ENCODE measurements at regions not wholly inside any gene's neighbourhood (a gene's known extent, or its start where the extent isn't known, plus 50 kb on each side); places are given as distances from the start of the nearest gene placed in this dataset.

GRCh38 chr3:31265646-31266428, 266.9 kb upstream of the STT3B start:
- no peaks in the 10 kb centered on the region; a peak in 1 of 5 replicates for H3K27me3 ChIP-seq (ENCODE audit: control insufficient read depth in 1 of 2, insufficient read depth in 2 of 2, low read length in 2 of 2)
- POLR2A ChIA-PET = no interaction called here
- in situ Hi-C loops (cut with HindIII; ENCODE audit: extremely low pct_ligation_motif_present, low pct_unique_long_range_greater_than_20kb) (no loop called here), intact Hi-C loops (cut with micrococcal nuclease; ENCODE audit: unreplicated experiment) (no loop called here)
- no peak overlapping the region for H3K4me3 ChIP-seq (replicated peaks in 1 of 3; ENCODE audit: insufficient read depth in 1 of 3, low read depth in 2 of 3, low read length in 3 of 3)
- 96% methylated on average over 5 of the region's 5 CpGs for WGBS (ENCODE audit: low lambda C conversion rate)
- no peaks in the 10 kb centered on the region for H4K20me1 ChIP-seq (ENCODE audit: insufficient read depth, low read length)
- no peak for ATAC-seq
- no peak overlapping the region for H2AFZ ChIP-seq (ENCODE audit: low read length)
- no TSS peak for BruUV-seq (replicated peaks)
- H3K79me2 ChIP-seq (ENCODE audit: insufficient read depth, low read length) = no peaks in the 10 kb centered on the region
- H3K4me1 ChIP-seq (ENCODE audit: insufficient read depth, low read length) = peaks cover 16% of the 10 kb centered on the region
- CTCF ChIA-PET (ENCODE audit: low intra/inter-chr PET ratio, low total read pairs) = no interaction called here
- no peaks in the 10 kb centered on the region for H3K36me3 ChIP-seq (replicated peaks in 1 of 2; ENCODE audit: control insufficient read depth in 1 of 2, insufficient read depth in 2 of 2, low read length in 2 of 2)
- H3K9ac ChIP-seq (ENCODE audit: insufficient read depth, low read depth, low read length) = no peak overlapping the region
- no peak for DNase-seq (ENCODE audit: low spot score)
- H3K4me2 ChIP-seq (ENCODE audit: low read depth, low read length) = no peak overlapping the region
- FAIRE-seq = no peak
- TF ChIP-seq ZNF788 (CRISPR knock-in tag; IDR thresholded peaks at IDR 0.05; ENCODE audit: borderline replicate concordance) = no peak
- H3K27ac ChIP-seq (ENCODE audit: extremely low read length, insufficient read depth, low read length) = no peak overlapping the region
- H3K9me3 ChIP-seq (ENCODE audit: low read length) = no peaks in the 10 kb centered on the region

GRCh38 chr3:31268868-31269267, 263.9 kb upstream of the STT3B start:
- Histone ChIP-seq H3K9me3 (ENCODE audit: low read length) (no peaks in the 10 kb centered on the region), H4K20me1 (ENCODE audit: insufficient read depth, low read length) (no peaks in the 10 kb centered on the region), H3K4me3 (replicated peaks in 1 of 3; ENCODE audit: insufficient read depth in 1 of 3, low read depth in 2 of 3, low read length in 3 of 3) (no peak overlapping the region), H3K36me3 (replicated peaks in 1 of 2; ENCODE audit: control insufficient read depth in 1 of 2, insufficient read depth in 2 of 2, low read length in 2 of 2) (no peaks in the 10 kb centered on the region), H2AFZ (ENCODE audit: low read length) (no peak overlapping the region), H3K4me2 (ENCODE audit: low read depth, low read length) (no peak overlapping the region), H3K27ac (ENCODE audit: extremely low read length, insufficient read depth, low read length) (no peak overlapping the region), H3K79me2 (ENCODE audit: insufficient read depth, low read length) (no peaks in the 10 kb centered on the region), H3K4me1 (ENCODE audit: insufficient read depth, low read length) (peaks cover 26% of the 10 kb centered on the region), H3K9ac (ENCODE audit: insufficient read depth, low read depth, low read length) (no peak overlapping the region), H3K27me3 (ENCODE audit: control insufficient read depth in 1 of 2, insufficient read depth in 2 of 2, low read length in 2 of 2) (no peaks in the 10 kb centered on the region; a peak in 1 of 5 replicates)
- WGBS (ENCODE audit: low lambda C conversion rate) = 96% methylated on average over 6 of the region's 7 CpGs
- DNase-seq (ENCODE audit: low spot score) (no peak), FAIRE-seq (no peak), ATAC-seq (no peak)
- intact Hi-C loops (cut with micrococcal nuclease; ENCODE audit: unreplicated experiment) = no loop called here
- POLR2A ChIA-PET = no interaction called here
- in situ Hi-C loops (cut with HindIII; ENCODE audit: extremely low pct_ligation_motif_present, low pct_unique_long_range_greater_than_20kb) = no loop called here
- CTCF ChIA-PET (ENCODE audit: low intra/inter-chr PET ratio, low total read pairs) = no interaction called here
- no TSS peak for BruUV-seq (replicated peaks)
- no peak for TF ChIP-seq ZNF501 (CRISPR knock-in tag; IDR thresholded peaks at IDR 0.05)
- TF ChIP-seq NPAS2 (CRISPR knock-in tag; IDR thresholded peaks at IDR 0.05; ENCODE audit: borderline replicate concordance) = no peak
- TF ChIP-seq SUZ12 (IDR thresholded peaks at IDR 0.05; ENCODE audit: low read depth, low read length) = no peak
- no peak for TF ChIP-seq MED8 (CRISPR knock-in tag; IDR thresholded peaks at IDR 0.05; ENCODE audit: insufficient replicate concordance)
- TF ChIP-seq ATF2 (CRISPR knock-in tag; IDR thresholded peaks at IDR 0.05) = no peak
- TF ChIP-seq AHDC1 (CRISPR knock-in tag; IDR thresholded peaks at IDR 0.05; ENCODE audit: borderline replicate concordance) = no peak
- no peak for TF ChIP-seq PHF20 (CRISPR knock-in tag; IDR thresholded peaks at IDR 0.05)

Measured in HepG2 (cell line).